Tibial artery (tissue), 4 donors: ENCODE measurements at regions not wholly inside any gene's neighbourhood (a gene's known extent, or its start where the extent isn't known, plus 50 kb on each side); places are given as distances from the start of the nearest gene placed in this dataset.

Source experiments
- DNase-seq, 2 donors: peaks; one replicate each; pipeline ENCODE4 v3.0.0-alpha.2; 2019
- H3K27ac ChIP-seq, 2 donors: fragments of 200-600 bp; sonication (generic) in 1 of 2; 1 replicate in 1 of 2; 2 replicates in 1 of 2; pipeline ENCODE4 v1.5.1; 2018 to 2019; ENCODE audit warnings: mild to moderate bottlenecking in 1 of 2
- H3K27me3 ChIP-seq, 2 donors: fragments of 200-600 bp; sonication (generic) in 1 of 2; one replicate each; pipeline versions ENCODE4 v1.5.1 to v1.6.0; 2016 to 2019
- H3K36me3 ChIP-seq, 3 donors: fragments of 200-600 bp; sonication (generic) in 2 of 3; one replicate each; pipeline ENCODE4 v1.5.1; 2016 to 2019; ENCODE audit warnings: mild to moderate bottlenecking in 2 of 3
- H3K4me1 ChIP-seq, 4 donors: fragments of 200-600 bp; sonication (generic) in 2 of 4; 1 replicate in 3 of 4; 2 replicates in 1 of 4; pipeline ENCODE4 v1.5.1; 2016 to 2019
- H3K4me3 ChIP-seq, 2 donors: fragments of 200-600 bp; sonication (generic) in 1 of 2; 1 replicate in 1 of 2; 2 replicates in 1 of 2; pipeline ENCODE4 v1.5.1; 2018 to 2019; ENCODE audit warnings: mild to moderate bottlenecking in 2 of 2
- H3K9me3 ChIP-seq, 3 donors: fragments of 200-600 bp; sonication (generic) in 1 of 3; one replicate each; pipeline ENCODE4 v1.5.1; 2016 to 2019
- CTCF ChIP-seq, 2 experiments: fragments of 200-600 bp in 1 of 2; fragments of 450-650 bp in 1 of 2; IDR thresholded peaks; one replicate each; pipeline ENCODE4 v1.5.1; 2017 to 2019; ENCODE audit warnings: antibody characterized with exemption in 2 of 2, mild to moderate bottlenecking in 1 of 2, moderate library complexity in 1 of 2
- intact Hi-C: fragments of 100-400 bp; cut with DNase I; formaldehyde crosslinking; loops from one replicate; pipeline ENCODE4 v1.15.0; 2023; ENCODE audit warnings: low total_unique reads

- TF ChIP-seq CTCF (IDR thresholded peaks at IDR 0.05): no peak
- H3K4me3 ChIP-seq: no peak overlapping the region
- no peaks in the 10 kb centered on the region for H3K9me3 ChIP-seq
- intact Hi-C loops: no loop called here
- DNase-seq: peak in 1 of 2 donors; percentile 35
- no peaks in the 10 kb centered on the region for H3K36me3 ChIP-seq
- no peaks in the 10 kb centered on the region for H3K27me3 ChIP-seq
- H3K4me1 ChIP-seq: no peaks in the 10 kb centered on the region
- H3K27ac ChIP-seq: no peak overlapping the region
Observed at GRCh38 chr19:31572102-31572975, 223.1 kb upstream of the TSHZ3 start.

GRCh38 chr19:31572976-31573298, 223.7 kb upstream of the TSHZ3 start:
- intact Hi-C loops: no loop called here
- DNase-seq: no peak
- Histone ChIP-seq H3K36me3 (no peaks in the 10 kb centered on the region), H3K4me3 (no peak overlapping the region), H3K27me3 (no peaks in the 10 kb centered on the region), H3K9me3 (no peaks in the 10 kb centered on the region), H3K4me1 (no peaks in the 10 kb centered on the region), H3K27ac (no peak overlapping the region)
- TF ChIP-seq CTCF (IDR thresholded peaks at IDR 0.05): no peak

- intact Hi-C loops: no loop called here
- Histone ChIP-seq H3K27me3 (no peaks in the 10 kb centered on the region), H3K4me3 (no peak overlapping the region), H3K9me3 (no peaks in the 10 kb centered on the region), H3K36me3 (no peaks in the 10 kb centered on the region), H3K27ac (no peak overlapping the region), H3K4me1 (no peaks in the 10 kb centered on the region)
- TF ChIP-seq CTCF (IDR thresholded peaks at IDR 0.05): no peak
- DNase-seq: peak in 1 of 2 donors; percentile 15
Observed at GRCh38 chr19:31574251-31574973, 225.2 kb upstream of the TSHZ3 start.

GRCh38 chr19:31575846-31576335, 226.7 kb upstream of the TSHZ3 start:
- no peak for DNase-seq
- no peaks in the 10 kb centered on the region for H3K9me3 ChIP-seq
- no peak for TF ChIP-seq CTCF (IDR thresholded peaks at IDR 0.05)
- intact Hi-C loops: no loop called here
- H3K4me1 ChIP-seq: no peaks in the 10 kb centered on the region
- no peak overlapping the region for H3K27ac ChIP-seq
- no peaks in the 10 kb centered on the region for H3K27me3 ChIP-seq
- no peak overlapping the region for H3K4me3 ChIP-seq
- H3K36me3 ChIP-seq: no peaks in the 10 kb centered on the region

GRCh38 chr19:31578326-31578725, 229.1 kb upstream of the TSHZ3 start:
- peak in 1 of 2 donors; percentile 13 for DNase-seq

More at GRCh38 chr19:31578326-31578725, 229.1 kb upstream of the TSHZ3 start:
- intact Hi-C loops: no loop called here
- no peak for TF ChIP-seq CTCF (IDR thresholded peaks at IDR 0.05)
- Histone ChIP-seq H3K36me3 (no peaks in the 10 kb centered on the region), H3K4me1 (no peaks in the 10 kb centered on the region), H3K4me3 (no peak overlapping the region), H3K27me3 (no peaks in the 10 kb centered on the region), H3K27ac (no peak overlapping the region), H3K9me3 (no peaks in the 10 kb centered on the region)
